HG03066 (cell line): ENCODE measurements at regions not wholly inside any gene's neighbourhood (a gene's known extent, or its start where the extent isn't known, plus 50 kb on each side); places are given as distances from the start of the nearest gene placed in this dataset.
"Not testable (repeated sequence)": the region's sequence is repeated elsewhere in the genome, so short reads cannot be mapped to it uniquely, and the experiment has no call there.

ENCODE experiments used
- ATAC-seq: cut with Tn5 transposase; IDR thresholded peaks from one replicate; pipeline ENCODE4 v1.9.1; 2021; ENCODE audit warnings: low read depth; ENCODE audit not compliant: unreplicated experiment

GRCh38 chrX:121405826-121406225 lies 358.4 kb downstream of the GLUD2 start:
- no peak for ATAC-seq

- no peak for ATAC-seq
Observed at GRCh38 chrX:121407627-121408026, 360.2 kb downstream of the GLUD2 start.

- not testable (repeated sequence) for ATAC-seq
Observed at GRCh38 chrX:121431514-121431913, 384.1 kb downstream of the GLUD2 start.

DNA sequence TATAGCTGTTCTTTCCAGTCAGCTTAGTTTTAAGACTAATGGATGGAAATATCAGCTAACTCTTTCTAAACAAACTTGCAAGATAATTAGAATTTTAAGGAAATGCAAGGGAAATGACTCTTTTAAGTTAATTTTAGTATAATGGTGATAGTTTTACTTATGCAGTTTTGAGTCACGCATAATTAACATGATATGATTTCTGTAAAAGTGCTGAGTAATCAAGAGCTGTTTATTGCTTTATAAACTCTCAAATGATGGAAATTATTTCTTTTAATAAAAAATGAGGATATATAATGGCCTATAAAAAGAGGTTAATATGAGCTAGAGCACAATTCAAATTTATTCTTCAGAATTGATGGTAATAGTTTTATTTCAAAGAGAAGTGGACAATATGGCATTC lies 385.9 kb downstream of the GLUD2 start:
- no peak for ATAC-seq

DNA sequence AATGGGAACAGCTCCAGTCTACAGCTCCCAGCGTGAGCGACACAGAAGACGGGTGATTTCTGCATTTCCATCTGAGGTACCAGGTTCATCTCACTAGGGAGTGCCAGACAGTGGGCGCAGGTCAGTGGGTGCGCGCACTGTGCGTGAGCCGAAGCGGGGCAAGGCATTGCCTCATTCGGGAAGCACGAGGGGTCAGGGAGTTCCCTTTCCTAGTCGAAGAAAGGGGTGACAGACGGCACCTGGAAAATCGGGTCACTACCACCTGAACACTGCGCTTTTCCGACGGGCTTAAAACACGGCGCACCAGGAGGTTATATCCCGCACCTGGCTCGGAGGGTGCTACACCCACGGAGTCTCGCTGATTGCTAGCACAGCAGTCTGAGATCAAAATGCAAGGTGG lies 390.3 kb downstream of the GLUD2 start:
- ATAC-seq = not testable (repeated sequence)

DNA sequence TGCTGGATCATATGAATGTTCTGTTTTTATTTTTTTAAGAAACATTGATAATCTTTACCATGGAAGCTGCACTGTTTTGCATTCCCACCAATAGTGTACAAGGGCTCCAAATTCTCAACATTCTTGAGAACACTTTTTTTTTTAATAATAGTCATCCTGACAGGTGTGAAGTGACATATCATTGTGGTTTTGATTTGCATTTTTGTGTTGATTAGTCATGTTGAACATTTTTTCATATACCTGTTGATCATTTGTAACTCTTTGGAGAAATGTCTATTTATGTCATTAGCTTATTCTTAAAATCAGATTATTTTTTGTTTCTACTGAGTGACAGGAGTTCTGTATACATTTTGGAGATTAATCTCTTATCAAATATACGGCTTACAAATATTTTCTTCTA lies 408.5 kb downstream of the GLUD2 start:
- ATAC-seq = peak; percentile 60

DNA sequence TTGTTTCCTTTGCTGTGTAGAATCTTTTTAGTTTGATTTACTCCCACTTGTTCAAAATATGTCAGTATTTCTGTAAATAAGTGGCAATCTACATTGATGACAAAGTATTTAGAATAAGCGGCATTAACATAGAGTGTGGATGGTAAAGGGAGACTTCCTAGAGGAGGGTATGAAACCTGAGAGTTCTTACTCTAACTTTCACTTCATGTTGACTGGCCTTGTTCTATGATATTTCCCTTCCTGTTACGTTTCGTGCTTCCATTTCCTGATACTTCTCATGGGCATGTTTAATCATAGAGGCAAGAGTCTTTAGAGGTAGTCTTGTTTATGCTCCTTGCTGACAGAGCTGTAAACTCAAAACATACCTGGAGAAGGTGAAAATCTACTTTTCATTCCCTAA lies 408.9 kb downstream of the GLUD2 start:
- peak; percentile 95 for ATAC-seq

- ATAC-seq = no peak
Observed at GRCh38 chrX:121457096-121457495, 409.7 kb downstream of the GLUD2 start.

- no peak for ATAC-seq
Observed at GRCh38 chrX:121479406-121479805, 432.0 kb downstream of the GLUD2 start.

DNA sequence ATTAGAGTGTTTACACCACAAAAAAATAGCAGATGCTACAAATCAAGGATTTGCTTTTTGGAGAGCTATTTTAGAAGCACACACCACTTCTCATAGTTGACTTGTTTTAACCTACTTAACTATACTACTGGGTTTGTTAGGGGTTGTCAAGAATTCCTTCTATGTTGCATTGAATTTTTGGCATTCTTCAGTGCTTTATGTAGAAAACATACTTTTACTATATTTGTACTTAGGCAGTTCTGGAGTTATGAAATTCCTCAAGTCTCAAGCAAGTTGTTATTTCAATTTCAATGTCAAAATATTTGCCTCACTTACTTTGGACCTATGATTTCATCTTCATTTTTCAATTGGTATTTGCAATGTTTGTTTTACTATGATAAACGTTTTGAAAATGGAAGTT lies 449.6 kb downstream of the GLUD2 start:
- ATAC-seq = no peak

DNA sequence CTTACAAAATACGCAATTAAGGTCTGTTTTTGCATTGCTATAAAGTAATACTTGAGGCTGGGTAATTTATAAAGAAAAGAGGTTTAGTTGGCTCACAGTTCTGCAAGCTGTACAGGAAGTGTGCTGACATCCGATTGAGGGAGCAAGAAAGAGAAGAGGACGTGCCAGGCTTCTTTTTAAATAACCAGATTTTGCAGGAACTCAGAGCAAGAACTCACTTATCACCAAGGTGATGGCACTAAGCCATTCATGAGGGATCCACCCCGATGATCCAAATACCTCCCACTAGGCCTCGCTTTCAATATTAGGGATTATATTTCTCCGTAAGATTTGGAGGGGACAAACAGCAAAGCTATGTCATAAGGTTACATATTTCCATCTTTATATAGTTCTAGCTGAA lies 456.7 kb downstream of the GLUD2 start:
- ATAC-seq = no peak

DNA sequence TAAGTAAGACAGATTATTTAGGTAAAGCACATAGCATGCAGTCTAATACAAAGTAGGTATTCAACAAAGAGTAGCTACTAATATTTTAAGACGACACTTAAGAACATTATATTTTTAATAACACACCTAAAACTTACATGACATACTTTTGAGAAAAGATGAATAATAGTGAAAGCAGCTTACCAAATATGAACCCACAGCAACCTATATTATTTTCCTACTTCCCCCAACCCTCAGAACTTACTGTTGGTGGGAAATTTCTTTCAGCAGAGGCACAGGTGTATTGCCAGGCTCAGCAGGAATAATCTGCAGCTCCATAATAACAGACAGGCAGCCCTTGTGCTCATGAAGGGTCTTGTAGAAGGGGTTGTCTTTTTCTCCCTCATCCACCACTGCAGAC lies 498.9 kb downstream of the GLUD2 start:
- no peak for ATAC-seq

DNA sequence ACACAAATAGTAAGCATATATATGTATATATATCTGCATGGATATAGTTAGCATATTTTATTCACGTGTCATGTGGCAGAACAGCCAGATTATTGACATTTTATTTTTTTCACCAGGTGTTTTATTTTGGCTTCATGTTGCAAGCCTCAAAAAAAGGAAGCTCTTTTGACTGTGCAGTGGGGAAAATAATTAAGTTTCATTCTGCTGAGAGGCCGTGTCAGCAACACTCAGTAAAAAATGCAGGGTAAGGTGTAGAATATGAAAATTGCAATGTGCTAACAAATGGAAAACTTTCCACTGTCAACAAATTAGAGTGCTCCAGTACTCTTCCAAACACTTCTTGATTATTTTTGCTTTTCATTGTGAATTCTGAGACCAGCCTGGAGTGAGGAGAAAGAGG lies 511.5 kb downstream of the GLUD2 start:
- no peak for ATAC-seq

DNA sequence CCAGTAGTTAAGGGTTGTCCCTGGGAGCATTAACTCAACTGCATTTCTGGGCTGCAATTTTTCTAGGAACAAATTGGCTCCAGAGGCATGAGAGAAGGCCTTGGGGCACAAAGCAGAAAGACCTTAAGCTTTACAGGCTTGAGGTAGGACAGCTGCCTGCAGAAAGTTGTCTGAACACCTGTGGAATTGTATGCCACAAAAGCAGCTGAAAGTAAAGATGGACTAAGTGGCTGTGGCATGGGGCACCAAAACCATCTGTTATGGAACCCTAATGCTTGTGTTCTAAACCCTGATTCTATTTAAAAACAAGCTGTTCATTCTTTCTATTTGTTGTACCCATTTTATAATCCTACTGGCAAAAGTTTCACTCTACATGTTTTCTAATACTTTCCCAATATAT lies 515.2 kb downstream of the GLUD2 start:
- ATAC-seq = no peak

DNA sequence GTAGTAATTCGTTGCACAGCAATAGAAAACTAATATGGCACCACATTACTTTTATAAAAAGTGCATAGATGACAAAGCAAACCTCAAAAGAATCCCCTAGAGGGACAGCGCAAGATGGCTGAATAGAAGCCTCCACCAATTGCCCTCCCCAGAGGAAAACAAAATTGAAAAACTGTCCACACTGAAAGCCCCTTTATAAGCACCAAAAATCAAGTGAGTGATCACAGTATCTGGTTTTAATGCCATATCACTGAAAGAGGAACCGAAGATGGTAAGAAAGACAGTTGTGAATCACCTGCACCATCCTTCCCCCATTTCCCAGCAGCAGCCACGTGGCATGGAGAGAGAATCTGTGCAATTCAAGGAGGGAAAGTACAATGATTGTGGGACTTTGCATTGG lies 522.2 kb downstream of the GLUD2 start:
- ATAC-seq = peak; percentile 78

- no peak for ATAC-seq
Observed at GRCh38 chrX:121570072-121570841, 522.8 kb downstream of the GLUD2 start.

DNA sequence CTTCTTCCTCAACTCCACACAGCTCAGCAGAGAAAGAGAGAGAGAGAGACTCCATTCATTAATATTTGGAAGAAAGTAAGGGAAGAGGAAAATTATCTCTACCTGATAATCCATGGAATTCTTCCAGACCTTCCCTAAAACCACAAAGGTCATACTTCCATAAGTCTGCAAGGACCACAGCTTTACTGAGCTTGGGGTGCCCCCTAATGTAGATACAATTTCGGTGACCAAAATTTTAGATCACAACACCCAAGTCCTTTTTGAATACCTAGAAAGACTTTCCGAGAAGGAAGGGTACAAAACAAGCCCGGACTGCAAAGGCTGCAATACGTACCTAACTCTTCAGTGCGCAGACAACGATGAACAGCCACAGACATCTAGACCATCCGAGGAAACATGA lies 523.9 kb downstream of the GLUD2 start:
- no peak for ATAC-seq

DNA sequence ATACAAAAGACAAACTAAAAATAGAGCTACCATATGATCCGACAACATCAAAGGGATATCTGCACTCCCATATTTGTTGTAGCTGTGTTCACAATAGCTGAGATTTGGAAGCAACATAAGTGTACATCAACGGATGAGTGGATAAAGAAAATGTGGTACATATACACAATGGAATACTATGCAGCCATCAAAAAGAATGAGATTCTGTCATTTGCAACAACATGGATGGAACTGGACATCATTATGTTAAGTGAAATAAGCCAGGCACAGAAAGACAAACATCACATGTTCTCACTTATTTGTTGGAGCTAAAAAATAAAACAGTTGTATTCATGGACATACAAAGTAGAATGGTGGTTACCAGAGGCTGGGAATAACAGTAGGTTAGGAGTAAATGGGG lies 527.0 kb downstream of the GLUD2 start:
- ATAC-seq = not testable (repeated sequence)

- peak; percentile 79 for ATAC-seq
Observed at GRCh38 chrX:121579016-121579760, 531.8 kb downstream of the GLUD2 start.

DNA sequence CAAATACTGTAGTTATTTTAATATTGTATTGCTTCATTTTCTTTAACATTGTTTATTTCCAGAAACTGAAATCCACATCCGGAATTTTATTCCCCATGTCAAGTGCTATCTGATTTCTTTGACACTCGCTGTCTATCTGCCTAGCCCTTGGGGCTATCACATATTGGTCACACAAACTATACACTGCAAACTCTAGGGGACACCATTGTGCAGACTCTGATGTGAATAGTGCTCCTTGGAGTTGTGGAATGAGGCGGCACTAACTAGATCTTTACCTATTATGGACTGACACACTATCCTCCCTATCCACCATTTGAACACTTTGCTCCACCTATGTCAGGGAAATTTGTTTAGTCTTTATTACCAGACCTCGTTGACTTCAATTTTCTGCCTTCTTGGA lies 534.5 kb downstream of the GLUD2 start:
- ATAC-seq = no peak

DNA sequence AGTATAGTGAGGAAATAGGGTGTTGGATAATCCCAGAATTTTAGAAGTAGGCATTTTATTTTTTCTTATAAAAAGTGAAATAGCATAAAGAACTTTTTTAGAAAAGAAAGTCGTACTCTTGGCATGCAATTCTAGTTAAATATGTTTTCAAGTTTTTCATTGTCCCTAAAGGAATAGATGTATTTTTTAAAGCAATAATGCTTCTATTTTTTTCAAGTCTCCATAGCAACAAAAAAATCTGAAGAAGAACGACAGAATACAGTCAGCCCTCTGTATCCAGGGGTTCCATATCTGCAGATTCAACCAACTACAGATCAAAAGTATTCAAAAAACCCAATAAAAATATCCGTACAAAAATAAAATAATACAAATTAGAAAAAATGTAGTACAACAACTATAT lies 538.2 kb downstream of the GLUD2 start:
- no peak for ATAC-seq

- ATAC-seq = no peak
Observed at GRCh38 chrX:121592884-121593283, 545.5 kb downstream of the GLUD2 start.
